CD4-positive, alpha-beta T cell treated with Interleukin-4 for 4 hours (primary cell): ENCODE measurements at regions not wholly inside any gene's neighbourhood (a gene's known extent, or its start where the extent isn't known, plus 50 kb on each side); places are given as distances from the start of the nearest gene placed in this dataset.
"Not testable (repeated sequence)": the region's sequence is repeated elsewhere in the genome, so short reads cannot be mapped to it uniquely, and the experiment has no call there.

Experiments
- DNase-seq: peaks from one replicate; pipeline ENCODE4 v3.0.0-alpha.2; 2020

GRCh38 chr2:83342860-83343329 lies 1116.2 kb downstream of the SUCLG1 start:
- no peak for DNase-seq

- DNase-seq: no peak
Measured at GRCh38 chr2:83340424-83340823, 1118.7 kb downstream of the SUCLG1 start.

- DNase-seq: not testable (repeated sequence)
Measured at GRCh38 chr2:83339942-83340341, 1119.1 kb downstream of the SUCLG1 start.

- DNase-seq: no peak
Measured at GRCh38 chr2:83331810-83332209, 1127.3 kb downstream of the SUCLG1 start.

- no peak for DNase-seq
Measured at GRCh38 chr2:83323038-83323437, 1136.0 kb downstream of the SUCLG1 start.

GRCh38 chr2:83320053-83320452 lies 1139.0 kb downstream of the SUCLG1 start:
- DNase-seq: no peak

GRCh38 chr2:83305758-83306378 lies 1153.2 kb downstream of the SUCLG1 start:
- no peak for DNase-seq

GRCh38 chr2:83291083-83291482 lies 1168.0 kb downstream of the SUCLG1 start:
- DNase-seq: no peak

- DNase-seq: no peak
Measured at GRCh38 chr2:83282841-83283240, 1176.2 kb downstream of the SUCLG1 start.

- DNase-seq: no peak
Measured at GRCh38 chr2:83282043-83282795, 1176.9 kb downstream of the SUCLG1 start.

GRCh38 chr2:83280391-83280790 lies 1178.7 kb downstream of the SUCLG1 start:
- DNase-seq: no peak

GRCh38 chr2:83273322-83273721 lies 1185.8 kb downstream of the SUCLG1 start:
- DNase-seq: no peak

- DNase-seq: no peak
Measured at GRCh38 chr2:83261591-83262136, 1197.4 kb downstream of the SUCLG1 start.

GRCh38 chr2:83253848-83254247 lies 1205.2 kb downstream of the SUCLG1 start:
- no peak for DNase-seq

GRCh38 chr2:83251321-83251872 lies 1207.7 kb downstream of the SUCLG1 start:
- DNase-seq: no peak

- DNase-seq: not testable (repeated sequence)
Measured at GRCh38 chr2:83245806-83246537, 1213.1 kb downstream of the SUCLG1 start.

GRCh38 chr2:83240611-83241010 lies 1218.5 kb downstream of the SUCLG1 start:
- DNase-seq: no peak

GRCh38 chr2:83238111-83238510 lies 1221.0 kb downstream of the SUCLG1 start:
- DNase-seq: no peak

GRCh38 chr2:83234246-83234645 lies 1224.8 kb downstream of the SUCLG1 start:
- DNase-seq: no peak

- no peak for DNase-seq
Measured at GRCh38 chr2:83233781-83234180, 1225.3 kb downstream of the SUCLG1 start.

GRCh38 chr2:83233326-83233725 lies 1225.8 kb downstream of the SUCLG1 start:
- no peak for DNase-seq

GRCh38 chr2:83229443-83229842 lies 1229.6 kb downstream of the SUCLG1 start:
- DNase-seq: no peak

GRCh38 chr2:83224591-83225200 lies 1234.4 kb downstream of the SUCLG1 start:
- no peak for DNase-seq
